Loucy (cell line): ENCODE measurements at regions not wholly inside any gene's neighbourhood (a gene's known extent, or its start where the extent isn't known, plus 50 kb on each side); places are given as distances from the start of the nearest gene placed in this dataset.
"Not testable (repeated sequence)": the region's sequence is repeated elsewhere in the genome, so short reads cannot be mapped to it uniquely, and the experiment has no call there.

Experiments used
- H2AFZ ChIP-seq: fragments of 200-600 bp; sonication (generic); 2 replicates; pipeline ENCODE4 v1.6.0; 2016; ENCODE audit warnings: antibody characterized with exemption, mild to moderate bottlenecking, low read length, moderate library complexity
- H3F3A ChIP-seq: fragments of 200-600 bp; 2 replicates; pipeline ENCODE4 v1.6.0; 2016; ENCODE audit warnings: antibody characterized with exemption, low read depth, mild to moderate bottlenecking
- H3K27me3 ChIP-seq: fragments of 200-600 bp; sonication (generic); 2 replicates; pipeline ENCODE4 v1.6.1; 2014; ENCODE audit warnings: low read length, mild to moderate bottlenecking; ENCODE audit not compliant: insufficient read depth, poor library complexity, severe bottlenecking
- H3K36me3 ChIP-seq: fragments of 200-600 bp; sonication (generic); 2 replicates; pipeline ENCODE4 v1.6.1; 2016; ENCODE audit warnings: low read length; ENCODE audit not compliant: insufficient read depth
- H3K4me1 ChIP-seq: fragments of 200-600 bp; sonication (generic); 2 replicates; pipeline ENCODE4 v1.5.1; 2014; ENCODE audit warnings: low read length, mild to moderate bottlenecking; ENCODE audit not compliant: insufficient read depth, poor library complexity, severe bottlenecking
- H3K4me2 ChIP-seq: fragments of 200-600 bp; sonication (generic); 2 replicates; pipeline ENCODE4 v1.6.0; 2014; ENCODE audit warnings: antibody characterized with exemption, low read length, low read depth, mild to moderate bottlenecking; ENCODE audit not compliant: poor library complexity, severe bottlenecking
- H3K4me3 ChIP-seq: fragments of 200-600 bp; sonication (generic); 2 replicates; pipeline ENCODE4 v1.5.1; 2014; ENCODE audit warnings: low read length, mild to moderate bottlenecking, mixed read lengths; ENCODE audit not compliant: poor library complexity, severe bottlenecking
- H3K79me2 ChIP-seq: fragments of 200-600 bp; sonication (generic); 2 replicates; pipeline ENCODE4 v1.6.1; 2014; ENCODE audit warnings: low read length; ENCODE audit not compliant: insufficient read depth
- H3K9ac ChIP-seq: fragments of 200-600 bp; sonication (generic); 2 replicates; pipeline ENCODE4 v1.6.0; 2014; ENCODE audit warnings: mild to moderate bottlenecking, low read depth, low read length, moderate library complexity; ENCODE audit not compliant: poor library complexity, severe bottlenecking
- H3K9me2 ChIP-seq: fragments of 200-600 bp; sonication (generic); replicated peaks from 2 replicates; pipeline ENCODE4 v1.6.1; 2016; ENCODE audit warnings: low read depth, low read length, mixed read lengths
- H3K9me3 ChIP-seq: fragments of 200-600 bp; sonication (generic); 2 replicates; pipeline ENCODE4 v1.6.1; 2014; ENCODE audit warnings: mild to moderate bottlenecking, antibody characterized with exemption, low read length, low read depth; ENCODE audit not compliant: insufficient read depth
- H4K20me1 ChIP-seq: fragments of 200-600 bp; sonication (generic); 2 replicates; pipeline ENCODE4 v1.6.0; 2014; ENCODE audit warnings: antibody characterized with exemption, low read length, mild to moderate bottlenecking; ENCODE audit not compliant: insufficient read depth, poor library complexity, severe bottlenecking
- CTCF ChIP-seq: fragments of 200-600 bp; sonication (generic); conservative IDR thresholded peaks from 2 replicates; pipeline ENCODE4 v1.5.1; 2014; ENCODE audit warnings: mild to moderate bottlenecking, antibody characterized with exemption, low read length
- EZH2phosphoT487 ChIP-seq: fragments of 200-600 bp; IDR thresholded peaks from 2 replicates; pipeline ENCODE4 v1.6.1; 2018; ENCODE audit warnings: antibody characterized with exemption, mild to moderate bottlenecking, moderate library complexity, borderline replicate concordance

- Histone ChIP-seq H3F3A (no peaks in the 10 kb centered on the region), H2AFZ (no peak overlapping the region), H3K4me2 (no peak overlapping the region), H3K9me2 (no peaks in the 10 kb centered on the region), H4K20me1 (no peaks in the 10 kb centered on the region), H3K79me2 (no peaks in the 10 kb centered on the region), H3K27me3 (no peaks in the 10 kb centered on the region), H3K4me3 (no peak overlapping the region), H3K9me3 (no peaks in the 10 kb centered on the region), H3K4me1 (no peaks in the 10 kb centered on the region), H3K36me3 (no peaks in the 10 kb centered on the region), H3K9ac (no peak overlapping the region)
- TF ChIP-seq EZH2phosphoT487 (no peak), CTCF (no peak)
Observed at GRCh38 chr11:44474702-44475101, 90.8 kb upstream of the CD82 start.

GRCh38 chr11:44475114-44475686, 90.3 kb upstream of the CD82 start:
- H3F3A ChIP-seq: no peaks in the 10 kb centered on the region
- H3K9ac ChIP-seq: no peak overlapping the region
- no peaks in the 10 kb centered on the region for H3K9me2 ChIP-seq
- TF ChIP-seq EZH2phosphoT487 (no peak), CTCF (no peak)
- H4K20me1 ChIP-seq: no peaks in the 10 kb centered on the region
- no peak overlapping the region for H3K4me2 ChIP-seq
- H2AFZ ChIP-seq: no peak overlapping the region
- no peaks in the 10 kb centered on the region for H3K79me2 ChIP-seq
- H3K36me3 ChIP-seq: no peaks in the 10 kb centered on the region
- no peaks in the 10 kb centered on the region for H3K4me1 ChIP-seq
- no peaks in the 10 kb centered on the region for H3K9me3 ChIP-seq
- no peaks in the 10 kb centered on the region for H3K27me3 ChIP-seq
- H3K4me3 ChIP-seq: no peak overlapping the region

- not testable (repeated sequence) for H3K79me2 ChIP-seq, H3K4me2 ChIP-seq, H3K4me1 ChIP-seq, H3K9me3 ChIP-seq, H3K27me3 ChIP-seq, H3K4me3 ChIP-seq, H3K9me2 ChIP-seq, H3F3A ChIP-seq, H3K36me3 ChIP-seq, H4K20me1 ChIP-seq, H3K9ac ChIP-seq, H2AFZ ChIP-seq
Observed at GRCh38 chr11:44482338-44482737, 83.1 kb upstream of the CD82 start.

DNA sequence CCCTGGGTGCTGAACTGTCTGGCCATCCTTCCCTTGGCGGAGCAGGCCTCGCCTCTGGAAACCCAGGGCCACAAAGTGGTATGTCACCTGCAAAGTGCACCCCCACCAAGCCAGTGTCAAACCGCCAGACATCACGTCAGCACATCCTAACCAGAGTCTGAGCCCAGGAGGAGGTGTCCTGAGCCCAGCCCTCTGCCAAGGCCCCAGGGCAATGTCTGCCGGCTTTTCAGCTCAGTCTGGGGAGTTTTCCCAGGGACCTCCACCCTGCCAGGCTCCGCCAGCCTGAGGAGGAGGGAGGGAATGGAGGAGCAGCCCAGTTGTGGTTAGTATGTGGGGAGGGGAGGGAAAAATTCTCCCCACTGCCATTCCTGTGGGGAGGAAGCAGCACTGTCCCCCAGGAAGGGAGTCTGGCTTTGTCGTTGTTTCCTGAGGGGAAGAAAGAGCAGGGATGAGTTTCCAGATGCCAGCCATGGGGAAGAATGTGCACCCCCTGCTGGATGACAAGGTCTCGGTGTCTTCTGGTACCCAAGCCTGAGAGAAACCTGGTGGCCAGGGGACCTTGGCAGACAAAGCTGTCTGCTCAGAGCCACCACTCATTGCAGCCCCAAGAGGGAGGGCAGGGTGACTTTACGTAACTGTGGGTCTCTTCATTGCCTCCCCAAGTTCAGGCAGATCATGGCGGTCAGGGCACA, 81.4 kb upstream of the CD82 start:
- H3K9ac ChIP-seq: no peak overlapping the region
- no peak overlapping the region for H3K4me2 ChIP-seq
- TF ChIP-seq EZH2phosphoT487 (no peak), CTCF (peak; percentile 44)
- H3K9me2 ChIP-seq: no peaks in the 10 kb centered on the region
- H2AFZ ChIP-seq: no peak overlapping the region
- no peaks in the 10 kb centered on the region for H3K27me3 ChIP-seq
- H3K36me3 ChIP-seq: no peaks in the 10 kb centered on the region
- H3K9me3 ChIP-seq: no peaks in the 10 kb centered on the region
- H3K4me1 ChIP-seq: no peaks in the 10 kb centered on the region
- no peaks in the 10 kb centered on the region for H3F3A ChIP-seq
- H4K20me1 ChIP-seq: no peaks in the 10 kb centered on the region
- no peak overlapping the region for H3K4me3 ChIP-seq
- no peaks in the 10 kb centered on the region for H3K79me2 ChIP-seq
